ENCODE measurements at regions not wholly inside any gene's neighbourhood (a gene's known extent, or its start where the extent isn't known, plus 50 kb on each side); places are given as distances from the start of the nearest gene placed in this dataset.

- no peak for DNase-seq (ENCODE audit: low read depth in 2 of 2)
These were observed 103.1 kb upstream of the MYO16 start for GRCh38 chr13:108526286-108526685.

GRCh38 chr13:108527844-108528243, 101.6 kb upstream of the MYO16 start:
- no peak for DNase-seq (ENCODE audit: low read depth in 2 of 2)

DNA sequence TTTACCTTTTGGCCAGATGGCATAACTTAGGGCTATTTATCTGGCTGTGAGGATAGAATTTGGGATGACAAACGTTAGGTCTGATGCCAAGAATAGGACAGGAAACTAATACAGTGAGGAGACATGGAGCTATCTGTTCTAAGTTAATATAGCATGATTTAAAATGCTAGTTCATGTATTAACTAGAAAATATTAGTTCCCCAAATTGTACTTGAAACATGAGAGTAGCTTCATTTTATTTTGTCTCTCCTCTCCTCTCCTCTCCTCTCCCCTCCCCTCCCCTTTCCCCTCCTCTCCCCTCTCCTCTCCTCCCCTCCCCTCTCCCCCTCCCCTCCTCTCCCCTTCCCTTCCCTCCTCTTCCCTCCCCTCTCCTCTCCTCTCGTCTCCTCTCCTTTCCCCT, 101.1 kb upstream of the MYO16 start:
- DNase-seq (ENCODE audit: low read depth in 2 of 2), result no peak

DNA sequence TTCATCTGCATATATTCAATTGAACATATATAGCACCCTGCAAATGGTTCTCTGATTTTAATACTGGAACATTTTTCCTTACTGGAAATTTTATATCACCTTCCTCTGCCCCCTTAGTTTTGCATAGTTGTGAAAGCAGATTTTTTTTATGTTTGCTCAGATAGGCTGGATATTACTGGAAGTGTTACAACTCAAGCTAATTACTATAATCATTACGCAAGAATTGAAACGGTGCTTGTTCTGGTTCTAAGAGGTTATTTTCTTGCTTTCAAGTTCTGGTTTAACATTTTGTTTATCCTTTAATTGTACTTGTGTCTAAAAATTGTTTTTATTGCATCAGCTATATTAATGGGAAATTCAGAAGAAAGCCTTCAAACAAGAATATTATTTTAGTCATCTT, 95.6 kb upstream of the MYO16 start:
- DNase-seq (ENCODE audit: low read depth in 2 of 2), result no peak

DNA sequence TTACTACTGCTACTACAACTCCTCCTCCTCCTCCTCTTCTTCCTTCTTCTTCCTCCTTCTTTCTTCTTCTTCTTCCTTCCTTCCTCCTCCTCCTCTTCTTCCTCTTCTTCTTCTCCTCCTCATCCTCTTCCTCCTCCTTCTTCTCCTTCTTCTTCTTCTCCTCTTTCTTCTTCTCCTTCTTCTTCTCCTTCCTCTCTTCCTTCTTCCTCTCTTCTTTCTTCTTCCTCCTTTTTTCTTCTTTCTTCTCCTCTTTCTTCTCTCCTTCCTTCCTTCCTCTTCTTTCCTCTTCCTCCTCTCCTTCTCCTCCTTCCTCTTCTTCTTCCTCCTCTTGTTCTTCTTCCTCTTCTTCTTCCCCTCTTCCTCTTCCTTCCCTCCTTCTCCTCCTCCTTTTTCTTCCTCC, 94.7 kb upstream of the MYO16 start:
- DNase-seq (ENCODE audit: low read depth in 2 of 2), result no peak

DNA sequence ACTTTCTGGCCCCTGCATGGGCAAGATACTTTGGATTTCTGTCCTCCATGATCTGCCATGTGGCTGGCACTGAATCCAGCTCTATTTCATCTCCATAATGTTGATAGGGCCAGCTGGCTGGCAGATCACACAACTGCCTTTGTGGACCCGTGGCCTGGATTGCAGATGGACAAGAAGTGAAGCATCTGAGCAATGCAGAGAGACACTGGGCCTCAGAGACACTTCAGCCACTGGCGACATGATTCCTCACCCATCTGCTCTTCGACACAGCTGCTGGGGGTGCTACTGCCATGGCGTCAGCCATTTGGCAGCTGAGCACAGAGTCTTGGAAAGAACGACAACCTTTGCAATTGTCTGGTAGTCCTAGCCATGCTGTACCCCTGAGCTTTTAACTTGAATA, 79.5 kb upstream of the MYO16 start:
- no peak for DNase-seq (ENCODE audit: low read depth in 2 of 2)

GRCh38 chr13:108551674-108552073, 77.7 kb upstream of the MYO16 start:
- DNase-seq (ENCODE audit: low read depth in 2 of 2), result no peak

DNA sequence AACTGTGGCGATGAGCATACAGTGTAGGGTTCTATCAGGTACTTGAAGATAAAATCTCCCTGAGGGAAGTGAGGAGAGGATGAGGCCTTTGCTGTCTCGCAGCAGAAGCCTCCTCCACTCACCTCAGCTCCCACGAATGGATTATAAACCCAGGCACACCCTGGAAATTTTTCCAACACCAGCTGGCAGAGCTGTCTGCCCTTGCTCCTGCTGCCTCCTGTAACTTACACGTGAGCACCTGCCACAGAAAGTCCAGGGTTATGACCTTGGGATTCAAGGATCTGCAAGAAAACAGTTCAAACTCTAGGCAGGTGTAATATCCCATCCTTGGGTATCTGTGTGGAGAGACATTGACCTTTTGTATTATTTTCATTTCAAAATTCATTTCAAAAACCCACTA, 70.9 kb upstream of the MYO16 start:
- no peak for DNase-seq (ENCODE audit: low read depth in 2 of 2)

- DNase-seq (ENCODE audit: low read depth in 2 of 2), result no peak
These were observed 69.3 kb upstream of the MYO16 start for GRCh38 chr13:108560093-108560492.

DNA sequence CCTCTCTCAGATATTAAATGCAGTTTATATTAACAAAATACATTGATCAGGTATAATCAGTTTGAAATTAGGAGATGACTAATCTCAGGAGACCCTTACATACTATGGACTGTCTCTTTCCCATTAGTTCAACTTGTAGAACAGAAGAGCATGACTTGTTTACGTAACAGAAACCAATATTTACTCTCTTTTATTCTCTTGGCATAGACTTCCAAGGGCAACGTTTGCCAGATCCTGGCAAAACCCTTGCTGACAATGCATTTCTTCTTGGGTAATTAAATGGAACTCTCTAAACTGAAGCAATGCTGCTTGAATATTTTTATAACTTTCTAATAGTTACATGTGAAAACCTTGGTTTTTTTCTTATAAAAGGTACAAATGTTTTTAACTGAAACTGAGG, 68.3 kb upstream of the MYO16 start:
- DNase-seq (ENCODE audit: low read depth in 2 of 2), result no peak

GRCh38 chr13:108566413-108567170, 62.8 kb upstream of the MYO16 start:
- DNase-seq (ENCODE audit: low read depth in 2 of 2), result no peak

DNA sequence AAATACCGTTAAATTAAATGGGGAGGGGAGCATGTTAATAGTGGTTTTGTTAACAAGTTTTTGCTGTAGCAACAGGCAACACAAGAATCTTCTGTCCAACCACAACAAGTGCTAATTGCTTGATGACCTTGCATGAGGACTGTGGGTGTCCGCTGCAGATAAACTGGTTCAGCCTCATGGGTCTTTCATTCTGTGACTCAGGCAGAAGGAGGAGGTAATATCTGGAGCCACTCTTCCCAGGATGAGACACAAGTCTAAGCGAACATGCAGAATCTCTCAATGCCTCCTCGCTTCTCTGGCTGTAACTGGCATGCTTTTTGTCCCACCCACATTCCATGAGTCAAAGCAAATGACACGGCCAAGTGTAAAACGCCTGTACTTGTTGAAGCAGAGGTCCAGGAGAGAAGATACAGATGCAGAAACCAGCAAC, 56.6 kb upstream of the MYO16 start:
- DNase-seq (ENCODE audit: low read depth in 2 of 2), result no peak

DNA sequence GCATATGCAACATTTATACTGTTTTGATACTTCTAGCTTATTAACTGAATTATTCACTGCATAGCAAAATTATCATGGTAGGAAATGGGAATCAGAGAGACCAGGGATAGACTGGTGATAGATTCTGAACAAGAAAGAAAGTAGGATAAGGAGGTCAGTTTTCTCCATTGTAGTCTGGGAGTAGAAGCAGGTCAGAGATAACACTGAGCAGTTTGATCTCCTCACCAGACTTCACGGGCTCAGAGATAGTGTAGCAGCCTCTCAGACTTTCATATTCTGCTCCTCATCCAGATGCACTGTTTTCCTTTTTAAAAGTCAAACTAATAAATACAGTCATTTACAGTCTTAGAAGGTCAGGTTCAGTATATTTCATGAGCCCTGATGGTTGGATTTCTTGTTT, 56.0 kb upstream of the MYO16 start:
- DNase-seq (ENCODE audit: low read depth in 2 of 2), result no peak

DNA sequence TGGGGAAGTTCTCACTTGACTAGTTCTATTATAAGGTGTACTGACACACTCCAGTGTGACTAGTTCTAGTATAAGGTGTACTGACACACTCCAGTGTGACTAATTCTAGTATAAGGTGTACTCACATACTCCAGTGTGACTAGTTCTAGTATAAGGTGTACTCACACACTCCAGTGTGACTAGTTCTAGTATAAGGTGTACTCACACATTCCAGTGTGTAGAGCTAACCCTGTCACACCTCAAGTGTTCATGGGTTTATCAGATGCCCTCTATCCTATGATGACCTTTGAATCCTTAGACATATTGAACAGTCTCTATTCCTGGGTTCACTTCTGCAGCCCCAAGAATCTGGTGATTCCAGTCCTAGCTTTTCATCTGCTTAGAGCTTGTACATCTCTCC, 54.6 kb upstream of the MYO16 start:
- no peak for DNase-seq (ENCODE audit: low read depth in 2 of 2)

- DNase-seq (ENCODE audit: low read depth in 2 of 2), result no peak
These were observed 54.0 kb upstream of the MYO16 start for GRCh38 chr13:108575430-108575829.
